IMR-90 (cell line): ENCODE measurements at regions not wholly inside any gene's neighbourhood (a gene's known extent, or its start where the extent isn't known, plus 50 kb on each side); places are given as distances from the start of the nearest gene placed in this dataset.

Source experiments
- ATAC-seq: fragments of 200-7000 bp; cut with Tn5 transposase; 2 replicates; pipeline ENCODE4 v1.9.1; 2020; ENCODE audit warnings: low read depth, mild to moderate bottlenecking, moderate library complexity
- BruUV-seq: library from RNA; stranded (reverse); fragments of 400-500 nt; replicated peaks from 2 replicates; lab custom pipeline; 2021; lab: Mats Ljungman, UMichigan
- CTCF ChIA-PET: fragments of 300-600 bp; formaldehyde crosslinking; extraction: SDS; loops from one replicate; lab custom pipeline; 2021; ENCODE audit warnings: antibody characterized with exemption; lab: Yijun Ruan, JAX
- POLR2A ChIA-PET: fragments of 300-600 bp; sonication (Branson Sonifier 250); formaldehyde crosslinking; loops from one replicate; lab custom pipeline; 2022; ENCODE audit warnings: antibody characterized with exemption; ENCODE audit not compliant: unreplicated experiment; lab: Charles Lee
- DNase-seq: peaks from one replicate; pipeline ENCODE4 v3.0.0; 2013
- H2AFZ ChIP-seq: replicated peaks from 2 replicates; pipeline ENCODE3; 2013; ENCODE audit warnings: low read length, mild to moderate bottlenecking; ENCODE audit not compliant: poor library complexity
- H2AK5ac ChIP-seq: 2 replicates; pipeline ENCODE4 v1.6.1; 2013; ENCODE audit warnings: low read depth, low read length, inconsistent platforms
- H2AK9ac ChIP-seq: replicated peaks from 2 replicates; pipeline ENCODE3; 2013; ENCODE audit warnings: mild to moderate bottlenecking, low read depth, low read length, moderate library complexity; ENCODE audit not compliant: poor library complexity
- H2BK120ac ChIP-seq: 2 replicates; pipeline ENCODE4 v1.6.1; 2013; ENCODE audit warnings: low read depth, low read length, inconsistent platforms
- H2BK15ac ChIP-seq: 3 replicates; pipeline ENCODE4 v1.6.1; 2013; ENCODE audit warnings: low read depth, low read length, inconsistent platforms
- H2BK20ac ChIP-seq: 2 replicates; pipeline ENCODE4 v1.6.1; 2013; ENCODE audit warnings: low read depth, mild to moderate bottlenecking, inconsistent platforms, low read length, moderate library complexity
- H2BK5ac ChIP-seq: 2 replicates; pipeline ENCODE4 v1.6.1; 2013; ENCODE audit warnings: mild to moderate bottlenecking, low read depth, low read length, inconsistent platforms; ENCODE audit not compliant: poor library complexity, severe bottlenecking
- H3K14ac ChIP-seq: replicated peaks from 2 replicates; pipeline ENCODE4 v1.6.1; 2013; ENCODE audit warnings: low read depth, low read length, inconsistent platforms
- H3K18ac ChIP-seq: 2 replicates; pipeline ENCODE4 v1.6.1; 2013; ENCODE audit warnings: low read depth, low read length, control low read depth
- H3K23ac ChIP-seq: 2 replicates; pipeline ENCODE4 v1.6.1; 2013; ENCODE audit warnings: low read depth, low read length, inconsistent platforms
- H3K27ac ChIP-seq: 2 replicates; pipeline ENCODE4 v1.5.1; 2013; ENCODE audit warnings: mild to moderate bottlenecking, control low read depth, low read length; ENCODE audit not compliant: insufficient read depth
- H3K27me3 ChIP-seq: 2 replicates; pipeline ENCODE4 v1.6.1; 2013; ENCODE audit warnings: low read length; ENCODE audit not compliant: control insufficient read depth, insufficient read depth
- H3K36me3 ChIP-seq: 2 replicates; pipeline ENCODE4 v1.6.1; 2013; ENCODE audit warnings: low read length, mixed read lengths; ENCODE audit not compliant: control insufficient read depth, insufficient read depth
- H3K4ac ChIP-seq: 2 replicates; pipeline ENCODE4 v1.6.1; 2013; ENCODE audit warnings: low read depth, low read length, inconsistent platforms
- H3K4me1 ChIP-seq: 2 replicates; pipeline ENCODE4 v1.6.1; 2013; ENCODE audit warnings: low read length, mixed read lengths; ENCODE audit not compliant: control insufficient read depth, insufficient read depth
- H3K4me2 ChIP-seq: 2 replicates; pipeline ENCODE4 v1.6.1; 2013; ENCODE audit warnings: low read depth, mild to moderate bottlenecking, control low read depth, low read length, moderate library complexity
- H3K4me3 ChIP-seq: 2 replicates; pipeline ENCODE4 v1.5.1; 2013; ENCODE audit warnings: low read depth, mild to moderate bottlenecking, control low read depth, low read length, moderate library complexity; ENCODE audit not compliant: insufficient read depth
- H3K56ac ChIP-seq: 2 replicates; pipeline ENCODE4 v1.6.1; 2013; ENCODE audit warnings: low read length, inconsistent platforms; ENCODE audit not compliant: insufficient read depth; ENCODE audit errors: extremely low read depth
- H3K79me1 ChIP-seq, 2 experiments: 2 replicates each; pipeline ENCODE4 v1.6.1; 2013; ENCODE audit warnings: low read length in 2 of 2, inconsistent platforms in 1 of 2, low read depth in 1 of 2
- H3K9ac ChIP-seq: 2 replicates; pipeline ENCODE4 v1.6.1; 2013; ENCODE audit warnings: low read depth, low read length, control low read depth
- H3K9me1 ChIP-seq: 2 replicates; pipeline ENCODE4 v1.6.1; 2013; ENCODE audit warnings: low read length, inconsistent platforms; ENCODE audit not compliant: insufficient read depth
- H3K9me3 ChIP-seq: 2 replicates; pipeline ENCODE4 v1.6.1; 2013; ENCODE audit warnings: low read length; ENCODE audit not compliant: control insufficient read depth, insufficient read depth
- H4K20me1 ChIP-seq: 2 replicates; pipeline ENCODE4 v1.6.1; 2013; ENCODE audit warnings: low read length, inconsistent platforms; ENCODE audit not compliant: insufficient read depth
- H4K5ac ChIP-seq: 2 replicates; pipeline ENCODE4 v1.6.1; 2013; ENCODE audit warnings: mild to moderate bottlenecking, low read depth, low read length, control low read depth
- H4K8ac ChIP-seq, 2 experiments: 2 replicates each; pipeline ENCODE4 v1.6.1; 2013; ENCODE audit warnings: low read depth in 2 of 2, low read length in 2 of 2, control low read depth in 1 of 2, inconsistent platforms in 1 of 2
- H4K91ac ChIP-seq: 2 replicates; pipeline ENCODE4 v1.6.1; 2013; ENCODE audit warnings: low read depth, low read length, inconsistent platforms; ENCODE audit not compliant: insufficient read depth
- BHLHE40 ChIP-seq: fragments of 150-350 bp; IDR thresholded peaks from 2 replicates; pipeline ENCODE4 v1.6.1; 2016; ENCODE audit warnings: mild to moderate bottlenecking, low read depth, low read length
- CTCF ChIP-seq: conservative IDR thresholded peaks from 2 replicates; pipeline ENCODE4 v1.5.1; 2012; ENCODE audit warnings: mild to moderate bottlenecking, low read depth, low read length, improper control_type of control experiment
- FOS ChIP-seq: fragments of 150-350 bp; IDR thresholded peaks from 2 replicates; pipeline ENCODE4 v1.6.1; 2016; ENCODE audit warnings: low read depth, low read length
- MXI1 ChIP-seq: IDR thresholded peaks from 2 replicates; pipeline ENCODE4 v1.6.1; 2012; ENCODE audit warnings: low read depth, mild to moderate bottlenecking, low read length, moderate library complexity, borderline replicate concordance
- RAD21 ChIP-seq: IDR thresholded peaks from 2 replicates; pipeline ENCODE4 v1.6.1; 2012; ENCODE audit warnings: low read length, improper control_type of control experiment
- WGBS, 2 experiments: methylation state at CpG; one replicate each; pipeline versions ENCODE4 v1.1.5 to v1.1.7; 2013; ENCODE audit warnings: missing lambda C conversion rate in 2 of 2; ENCODE audit not compliant: insufficient read length in 1 of 2; ENCODE audit errors: extremely low coverage in 2 of 2; 5-methylcytosine and 5-hydroxymethylcytosine counted together
- dilution Hi-C: fragments of 300-500 bp; cut with HindIII; formaldehyde crosslinking; loops from one replicate; pipeline ENCODE4 v1.14.3; 2018; ENCODE audit warnings: low sequenced_read_pairs; ENCODE audit not compliant: unreplicated experiment
- in situ Hi-C: fragments of 300-500 bp; cut with MboI; formaldehyde crosslinking; loops from 3 replicates; pipeline ENCODE4 v1.14.3; 2019; ENCODE audit warnings: low sequenced_read_pairs, inconsistent platforms, mixed read lengths
- intact Hi-C: fragments of 100-400 bp; cut with micrococcal nuclease; formaldehyde crosslinking; loops from 2 replicates; pipeline ENCODE4 v1.10.0; 2022

- Histone ChIP-seq H4K20me1 (no peaks in the 10 kb centered on the region), H3K27ac (no peak overlapping the region), H3K9me1 (no peaks in the 10 kb centered on the region), H2AK9ac (no peak overlapping the region), H4K5ac (no peak overlapping the region), H2BK120ac (no peak overlapping the region), H3K4me2 (no peak overlapping the region), H2AK5ac (no peak overlapping the region), H2BK5ac (no peak overlapping the region), H4K8ac (no peak overlapping the region), H2BK20ac (no peak overlapping the region), H2BK15ac (no peak overlapping the region), H3K23ac (no peak overlapping the region), H3K9me3 (no peaks in the 10 kb centered on the region), H3K36me3 (no peaks in the 10 kb centered on the region), H3K18ac (no peak overlapping the region), H3K4me1 (no peaks in the 10 kb centered on the region), H3K14ac (no peak overlapping the region), H3K9ac (no peak overlapping the region), H3K27me3 (no peaks in the 10 kb centered on the region; the same call in 1 of the 2 replicates), H3K79me1 (no peaks in the 10 kb centered on the region), H3K4me3 (no peak overlapping the region), H3K56ac (no peak overlapping the region), H2AFZ (no peak overlapping the region), H3K4ac (no peak overlapping the region), H4K91ac (no peak overlapping the region)
- ChIA-PET POLR2A (no interaction called here), CTCF (no interaction called here)
- intact Hi-C loops = no loop called here
- ATAC-seq = no peak
- in situ Hi-C loops = no loop called here
- dilution Hi-C loops = no loop called here
- WGBS, 2 experiments = no CpG with 5 or more reads among the region's 3 CpGs
- no TSS peak for BruUV-seq
- DNase-seq = no peak
- TF ChIP-seq CTCF = no peak
- TF ChIP-seq RAD21 = no peak
- no peak for TF ChIP-seq MXI1
- no peak for TF ChIP-seq BHLHE40
- TF ChIP-seq FOS = no peak
These were observed 585.2 kb upstream of the PKN2 start for GRCh38 chr1:88098881-88099280.
